CD4-positive, CD25-positive, alpha-beta regulatory T cell (primary cell): ENCODE measurements at regions not wholly inside any gene's neighbourhood (a gene's known extent, or its start where the extent isn't known, plus 50 kb on each side); places are given as distances from the start of the nearest gene placed in this dataset.
"Not testable (repeated sequence)": the region's sequence is repeated elsewhere in the genome, so short reads cannot be mapped to it uniquely, and the experiment has no call there.

Experiments
- ATAC-seq, 2 donors: fragments of 150-1000 bp; cut with Tn5 transposase; one replicate each; pipeline ENCODE4 v1.10.0; 2021; ENCODE audit warnings: low read depth in 2 of 2, moderate number of reproducible peaks in 2 of 2, moderate library complexity in 1 of 2
- DNase-seq, 3 donors: peaks; one replicate each; pipeline versions ENCODE4 v3.0.0 to v3.0.0-alpha.2; 2012 to 2022; ENCODE audit warnings: mixed read lengths in 1 of 3
- H3K27ac ChIP-seq: one replicate; pipeline ENCODE4 v1.7.0; 2013; ENCODE audit warnings: mild to moderate bottlenecking, low read length; ENCODE audit not compliant: insufficient read depth, poor library complexity, severe bottlenecking
- H3K27me3 ChIP-seq: one replicate; pipeline ENCODE4 v1.7.0; 2013; ENCODE audit warnings: low read length; ENCODE audit not compliant: control insufficient read depth, insufficient read depth
- H3K36me3 ChIP-seq: one replicate; pipeline ENCODE4 v1.7.0; 2013; ENCODE audit warnings: mild to moderate bottlenecking, low read length, moderate library complexity; ENCODE audit not compliant: control insufficient read depth, insufficient read depth
- H3K4me1 ChIP-seq: 2 replicates; pipeline ENCODE4 v1.7.0; 2013; ENCODE audit warnings: mild to moderate bottlenecking, low read length; ENCODE audit not compliant: insufficient read depth, control insufficient read depth, poor library complexity, severe bottlenecking
- H3K4me3 ChIP-seq: one replicate; pipeline ENCODE4 v1.7.0; 2013; ENCODE audit warnings: low read depth, mild to moderate bottlenecking, low read length, moderate library complexity
- H3K9me3 ChIP-seq, 2 experiments: 1 replicate in 1 of 2; 2 replicates in 1 of 2; pipeline ENCODE4 v1.7.0; 2013; ENCODE audit warnings: low read length in 2 of 2, mild to moderate bottlenecking in 1 of 2, moderate library complexity in 1 of 2; ENCODE audit not compliant: control insufficient read depth in 2 of 2
- H3K27ac Mint-ChIP-seq, 3 donors: one replicate each; pipeline ENCODE4 v1.8.0; 2020 to 2022; ENCODE audit warnings: mild to moderate bottlenecking in 3 of 3, mixed read lengths in 3 of 3, moderate library complexity in 2 of 3
- H3K27me3 Mint-ChIP-seq: one replicate; pipeline ENCODE4 v1.8.0; 2022; ENCODE audit warnings: mild to moderate bottlenecking, mixed read lengths
- H3K36me3 Mint-ChIP-seq: one replicate; pipeline ENCODE4 v1.8.0; 2020; ENCODE audit warnings: mixed read lengths
- H3K4me1 Mint-ChIP-seq, 4 donors: one replicate each; pipeline ENCODE4 v1.8.0; 2020 to 2022; ENCODE audit warnings: mixed read lengths in 4 of 4, mild to moderate bottlenecking in 1 of 4
- H3K4me3 Mint-ChIP-seq, 4 donors: one replicate each; pipeline ENCODE4 v1.8.0; 2020 to 2022; ENCODE audit warnings: mild to moderate bottlenecking in 4 of 4, mixed read lengths in 4 of 4, moderate library complexity in 3 of 4
- H3K9me3 Mint-ChIP-seq, 7 donors: one replicate each; pipeline ENCODE4 v1.8.0; 2020 to 2022; ENCODE audit warnings: mixed read lengths in 7 of 7, mild to moderate bottlenecking in 3 of 7, moderate library complexity in 2 of 7

DNA sequence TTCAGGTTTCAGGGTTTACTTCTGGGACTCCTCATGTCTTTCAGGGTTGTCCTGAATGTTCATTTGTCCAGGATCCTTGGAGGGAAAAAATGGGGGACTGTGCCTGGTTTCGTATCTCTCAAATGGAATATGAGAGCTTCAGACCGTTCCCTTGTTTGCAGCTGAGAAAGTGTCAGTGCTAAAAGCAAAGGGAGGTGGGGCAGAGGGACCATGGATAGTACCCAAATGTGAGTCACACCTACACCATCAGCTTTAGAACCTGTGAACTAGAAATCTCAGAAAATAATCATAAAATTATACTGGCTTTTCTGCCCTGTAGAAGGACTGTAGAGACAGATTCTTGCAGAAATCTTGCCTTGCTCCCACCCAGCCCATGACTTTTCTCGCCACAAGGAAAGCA, 84.3 kb upstream of the TAF11L2 start:
- Histone ChIP-seq H3K27ac (no peak overlapping the region), H3K27me3 (no peaks in the 10 kb centered on the region), H3K9me3 (peaks cover 0 to 5% of the 10 kb centered on the region in 2 experiments), H3K4me3 (no peak overlapping the region), H3K4me1 (no peaks in the 10 kb centered on the region), H3K36me3 (no peaks in the 10 kb centered on the region)
- Mint-ChIP-seq H3K4me3 (no peak overlapping the region), H3K36me3 (no peaks in the 10 kb centered on the region), H3K9me3 (peaks cover 0 to 6% (median 1%) of the 10 kb centered on the region in 7 donors), H3K27ac (no peak overlapping the region), H3K27me3 (no peaks in the 10 kb centered on the region), H3K4me1 (no peaks in the 10 kb centered on the region)
- ATAC-seq (no peak), DNase-seq (no peak)

DNA sequence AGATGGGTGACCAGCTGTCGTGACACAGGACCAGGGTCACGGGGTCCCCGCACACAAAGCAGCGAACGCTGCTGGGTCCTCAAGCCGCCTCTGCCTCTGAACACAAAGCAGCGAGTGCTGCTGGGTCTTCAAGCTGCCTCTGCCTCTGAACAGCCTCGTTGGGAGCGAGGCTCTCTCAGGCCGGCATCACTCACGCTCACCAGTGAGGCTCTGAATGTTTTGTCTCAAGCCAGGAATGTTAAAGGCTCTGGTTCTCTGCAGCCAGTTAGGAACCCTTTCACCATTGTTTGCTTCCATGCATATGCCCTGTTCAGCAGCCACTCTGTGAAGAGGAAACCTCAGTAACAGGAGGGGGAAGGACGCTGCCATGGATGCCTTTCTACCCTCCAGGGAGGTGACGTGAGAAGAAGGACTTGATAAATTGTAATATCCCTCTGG, 82.7 kb upstream of the TAF11L2 start:
- Histone ChIP-seq H3K27me3 (no peaks in the 10 kb centered on the region), H3K27ac (no peak overlapping the region), H3K9me3 (peaks cover 0 to 5% of the 10 kb centered on the region in 2 experiments), H3K4me3 (no peak overlapping the region), H3K4me1 (no peaks in the 10 kb centered on the region), H3K36me3 (no peaks in the 10 kb centered on the region)
- H3K4me1 Mint-ChIP-seq: no peaks in the 10 kb centered on the region
- no peak for DNase-seq
- no peaks in the 10 kb centered on the region for H3K36me3 Mint-ChIP-seq
- no peak overlapping the region for H3K4me3 Mint-ChIP-seq
- peaks cover 0 to 6% (median 2%) of the 10 kb centered on the region in 7 donors for H3K9me3 Mint-ChIP-seq
- no peak overlapping the region for H3K27ac Mint-ChIP-seq
- no peak for ATAC-seq
- no peaks in the 10 kb centered on the region for H3K27me3 Mint-ChIP-seq

DNA sequence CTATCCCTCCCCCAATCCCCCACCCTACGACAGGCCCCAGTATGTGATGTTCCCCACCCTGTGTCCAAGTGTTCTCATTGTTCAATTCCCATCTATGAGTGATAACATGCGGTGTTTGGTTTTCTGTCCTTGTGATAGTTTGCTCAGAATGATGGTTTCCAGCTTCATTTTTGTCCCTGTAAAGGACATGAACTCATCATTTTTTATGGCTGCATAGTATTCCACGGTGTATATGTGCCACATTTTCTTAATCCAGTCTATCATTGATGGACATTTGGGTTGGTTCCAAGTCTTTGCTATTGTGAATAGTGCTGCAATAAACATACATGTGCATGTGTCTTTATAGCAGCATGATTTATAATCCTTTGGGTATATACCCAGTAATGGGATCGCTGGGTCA, 81.7 kb upstream of the TAF11L2 start:
- H3K27me3 Mint-ChIP-seq, H3K4me1 ChIP-seq, H3K27ac Mint-ChIP-seq, H3K4me1 Mint-ChIP-seq, H3K4me3 ChIP-seq, H3K27me3 ChIP-seq, H3K36me3 Mint-ChIP-seq, H3K4me3 Mint-ChIP-seq, ATAC-seq, H3K9me3 Mint-ChIP-seq, H3K9me3 ChIP-seq, DNase-seq, H3K36me3 ChIP-seq, H3K27ac ChIP-seq: not testable (repeated sequence)

DNA sequence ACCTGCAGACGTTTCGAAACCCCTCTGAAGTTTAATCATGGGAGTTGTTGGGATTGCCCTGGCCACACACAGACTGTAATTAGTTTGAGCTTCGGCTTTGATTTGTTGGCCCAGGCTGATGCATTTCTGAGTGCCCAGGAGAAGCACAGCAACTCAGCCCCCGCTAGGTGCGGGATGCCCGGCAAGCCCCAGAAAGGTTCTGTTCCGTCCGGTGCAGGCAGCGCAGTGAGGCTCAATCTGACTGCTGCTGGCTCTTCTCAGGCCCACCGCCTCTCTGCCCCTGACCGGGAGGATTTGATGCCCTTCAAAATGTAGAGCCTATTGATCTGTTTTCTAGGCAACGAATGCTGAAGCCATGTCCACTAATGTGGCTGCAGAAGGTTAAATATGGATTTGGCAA, 73.4 kb upstream of the TAF11L2 start:
- Mint-ChIP-seq H3K4me1 (no peaks in the 10 kb centered on the region), H3K36me3 (no peaks in the 10 kb centered on the region)
- H3K27me3 ChIP-seq: no peaks in the 10 kb centered on the region

DNA sequence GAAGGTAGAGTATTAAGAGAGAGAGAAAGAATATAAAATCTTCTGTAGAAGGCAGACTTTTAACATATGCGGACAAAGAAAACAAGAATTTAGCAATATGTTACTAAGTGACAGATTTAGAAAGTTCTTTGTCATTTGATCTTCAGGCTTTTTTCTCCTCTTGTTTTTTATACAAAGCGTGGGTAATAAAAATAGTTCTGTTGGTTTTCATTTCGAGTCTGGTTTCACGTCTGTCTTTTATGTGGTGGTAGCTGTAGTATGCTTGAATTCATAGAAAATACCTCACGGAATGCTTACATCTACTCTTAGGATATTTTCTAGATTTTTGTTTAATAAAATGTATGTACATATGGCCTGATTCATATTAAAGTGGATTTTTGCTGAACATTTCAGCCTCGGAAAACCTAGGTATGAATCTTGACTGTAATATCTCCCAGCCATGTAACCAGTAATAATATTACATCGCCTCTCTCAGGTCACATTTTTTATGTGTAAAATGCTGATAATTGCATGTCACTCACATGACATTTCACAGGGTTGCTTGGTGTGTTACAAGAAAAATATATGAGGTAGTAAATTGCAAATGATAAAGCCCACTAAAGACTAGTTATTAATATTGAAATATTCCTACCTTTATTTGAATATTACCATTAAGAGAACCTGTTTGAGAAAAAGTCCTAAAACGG, 72.5 kb upstream of the TAF11L2 start:
- Mint-ChIP-seq H3K27ac (no peak overlapping the region), H3K4me1 (no peaks in the 10 kb centered on the region), H3K27me3 (peaks cover 5% of the 10 kb centered on the region), H3K36me3 (no peaks in the 10 kb centered on the region), H3K9me3 (peaks cover 0 to 8% (median 3%) of the 10 kb centered on the region in 7 donors), H3K4me3 (no peak overlapping the region)
- Histone ChIP-seq H3K4me1 (no peaks in the 10 kb centered on the region), H3K9me3 (peaks cover 0 to 4% of the 10 kb centered on the region in 2 experiments), H3K27ac (no peak overlapping the region), H3K4me3 (no peak overlapping the region), H3K27me3 (no peaks in the 10 kb centered on the region), H3K36me3 (no peaks in the 10 kb centered on the region)
- ATAC-seq (no peak), DNase-seq (no peak)

More for the DNA sequence above, 73.4 kb upstream of the TAF11L2 start:
- no peaks in the 10 kb centered on the region for H3K4me1 ChIP-seq
- Mint-ChIP-seq H3K27me3 (peaks cover 5% of the 10 kb centered on the region), H3K9me3 (peaks cover 0 to 10% (median under 1%) of the 10 kb centered on the region in 7 donors), H3K27ac (no peak overlapping the region), H3K4me3 (no peak overlapping the region)
- no peaks in the 10 kb centered on the region for H3K36me3 ChIP-seq
- H3K4me3 ChIP-seq: no peak overlapping the region
- no peak for ATAC-seq
- no peak overlapping the region for H3K27ac ChIP-seq
- H3K9me3 ChIP-seq: peaks cover 0 to 4% of the 10 kb centered on the region in 2 experiments
- no peak for DNase-seq

DNA sequence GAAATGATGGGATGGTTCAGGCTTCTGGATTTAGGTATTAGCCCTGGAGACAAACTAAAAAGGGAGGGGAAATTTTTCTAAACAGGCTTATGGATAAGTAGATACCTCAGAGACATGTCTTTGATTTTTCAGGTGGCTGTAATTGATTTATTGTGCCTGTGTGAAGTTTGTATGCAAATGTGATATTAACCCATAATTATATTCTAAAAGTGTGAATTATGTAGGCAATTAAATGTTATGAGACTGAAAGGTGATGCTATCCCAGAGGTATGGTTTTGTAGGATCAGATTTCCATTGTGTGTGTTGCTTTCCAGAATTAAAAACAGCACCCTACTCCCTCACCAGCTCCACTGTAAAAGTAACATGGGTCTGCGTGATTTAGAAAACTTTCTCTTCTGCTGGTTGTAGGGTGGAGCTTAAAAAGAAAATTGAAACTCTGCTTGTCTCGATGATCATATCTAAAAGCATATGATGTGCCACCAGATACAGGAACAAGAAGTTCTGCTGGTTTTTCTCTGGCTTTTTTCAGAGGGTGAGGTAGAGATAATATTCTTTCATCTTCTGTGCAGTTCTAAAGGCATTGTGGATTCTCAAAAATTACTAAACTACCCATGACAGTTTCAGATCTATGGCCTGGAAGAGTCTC, 71.8 kb upstream of the TAF11L2 start:
- H3K27ac ChIP-seq: no peak overlapping the region
- no peak overlapping the region for H3K27ac Mint-ChIP-seq
- DNase-seq (no peak), ATAC-seq (no peak)
- no peak overlapping the region for H3K4me3 ChIP-seq
- H3K9me3 Mint-ChIP-seq: peaks cover 0 to 8% (median 5%) of the 10 kb centered on the region in 7 donors
- H3K4me1 Mint-ChIP-seq: no peaks in the 10 kb centered on the region
- no peaks in the 10 kb centered on the region for H3K4me1 ChIP-seq
- H3K4me3 Mint-ChIP-seq: no peak overlapping the region
- peaks cover 0 to 4% of the 10 kb centered on the region in 2 experiments for H3K9me3 ChIP-seq
- H3K27me3 ChIP-seq: no peaks in the 10 kb centered on the region
- H3K36me3 Mint-ChIP-seq: no peaks in the 10 kb centered on the region
- H3K36me3 ChIP-seq: no peaks in the 10 kb centered on the region
- H3K27me3 Mint-ChIP-seq: peaks cover 5% of the 10 kb centered on the region

DNA sequence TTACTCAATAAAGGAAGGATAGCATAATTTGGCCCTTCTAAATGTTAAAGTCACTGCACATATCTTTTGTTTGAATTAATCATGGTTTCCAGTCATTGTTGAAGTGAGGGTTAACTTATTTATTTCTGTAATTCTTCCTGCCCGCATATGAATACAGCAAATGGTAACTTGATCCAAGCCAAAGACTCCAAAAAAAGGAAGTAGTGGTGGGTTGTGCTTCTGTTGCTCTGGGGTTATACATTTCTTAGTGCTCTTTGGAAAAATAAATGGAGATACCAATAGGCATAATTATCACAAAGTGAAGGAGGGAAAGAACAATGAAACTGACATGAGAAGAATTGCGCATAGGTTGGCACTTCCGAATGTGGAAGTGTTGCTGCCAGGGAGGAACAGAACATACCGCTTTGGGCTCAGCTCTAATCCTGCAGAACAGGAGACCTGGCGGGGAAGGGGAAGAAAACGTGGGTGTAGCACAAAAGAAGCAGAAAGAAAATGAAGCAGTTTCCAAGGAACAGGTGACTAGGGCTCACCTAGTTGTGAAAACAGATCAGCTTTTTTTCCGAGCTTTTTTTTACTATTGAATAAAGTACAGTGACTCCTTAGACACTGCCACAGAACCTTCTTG, 69.7 kb upstream of the TAF11L2 start:
- Mint-ChIP-seq H3K4me1 (no peaks in the 10 kb centered on the region), H3K4me3 (no peak overlapping the region)

More for the DNA sequence above, 69.7 kb upstream of the TAF11L2 start:
- Mint-ChIP-seq H3K36me3 (no peaks in the 10 kb centered on the region), H3K9me3 (peaks cover 0 to 10% (median 5%) of the 10 kb centered on the region in 7 donors), H3K27me3 (peaks cover 5% of the 10 kb centered on the region), H3K27ac (no peak overlapping the region)
- H3K4me3 ChIP-seq: no peak overlapping the region
- H3K36me3 ChIP-seq: no peaks in the 10 kb centered on the region
- no peaks in the 10 kb centered on the region for H3K27me3 ChIP-seq
- no peak for DNase-seq
- no peaks in the 10 kb centered on the region for H3K4me1 ChIP-seq
- no peak for ATAC-seq
- peaks cover 0 to 4% of the 10 kb centered on the region in 2 experiments for H3K9me3 ChIP-seq
- H3K27ac ChIP-seq: no peak overlapping the region
